Suprapubic skin (tissue), 4 donors: ENCODE measurements at regions not wholly inside any gene's neighbourhood (a gene's known extent, or its start where the extent isn't known, plus 50 kb on each side); places are given as distances from the start of the nearest gene placed in this dataset.

Experiments used
- CTCF ChIP-seq, 2 donors: fragments of 200-600 bp in 1 of 2; fragments of 450-650 bp in 1 of 2; sonication (generic) in 1 of 2; IDR thresholded peaks; one replicate each; pipeline ENCODE4 v1.5.1; 2016 to 2019; ENCODE audit warnings: antibody characterized with exemption in 2 of 2, mild to moderate bottlenecking in 1 of 2, moderate library complexity in 1 of 2
- EP300 ChIP-seq: sonication (generic); formaldehyde crosslinking; IDR thresholded peaks from one replicate; pipeline ENCODE4 v1.6.1; 2017; ENCODE audit warnings: antibody characterized with exemption
- POLR2A ChIP-seq, 2 donors: fragments of 450-650 bp; IDR thresholded peaks; one replicate each; pipeline ENCODE4 v1.6.1; 2017; ENCODE audit warnings: antibody characterized with exemption in 2 of 2, mild to moderate bottlenecking in 2 of 2, moderate library complexity in 2 of 2
- POLR2AphosphoS5 ChIP-seq, 3 donors: sonication (generic); formaldehyde crosslinking; IDR thresholded peaks; one replicate each; pipeline ENCODE4 v1.6.1; 2017; ENCODE audit warnings: antibody characterized with exemption in 3 of 3

GRCh38 chr14:86311151-86311550, 781.2 kb downstream of the FLRT2 start:
- TF ChIP-seq CTCF (IDR thresholded peaks at IDR 0.05): no peak
- no peak for TF ChIP-seq POLR2A (IDR thresholded peaks at IDR 0.05)
- no peak for TF ChIP-seq EP300
- no peak for TF ChIP-seq POLR2AphosphoS5 (IDR thresholded peaks at IDR 0.05)
